ENCODE measurements at regions not wholly inside any gene's neighbourhood (a gene's known extent, or its start where the extent isn't known, plus 50 kb on each side); places are given as distances from the start of the nearest gene placed in this dataset.

GRCh38 chr11:134888821-134889220 lies 476.8 kb upstream of the B3GAT1 start (continued):
- no peak for TF ChIP-seq ZNF616 (CRISPR knock-in tag; IDR thresholded peaks at IDR 0.05; ENCODE audit: low read depth)
- TF ChIP-seq MIER2 (CRISPR knock-in tag; IDR thresholded peaks at IDR 0.05) = no peak

GRCh38 chr11:134887896-134888295 lies 475.9 kb upstream of the B3GAT1 start:
- CTCF ChIA-PET (ENCODE audit: low intra/inter-chr PET ratio, low total read pairs) = no interaction called here
- 10% methylated on average over 4 of the region's 4 CpGs for WGBS (ENCODE audit: low lambda C conversion rate)
- Histone ChIP-seq H3K9me3 (ENCODE audit: low read length) (no peaks in the 10 kb centered on the region), H3K36me3 (replicated peaks in 1 of 2; ENCODE audit: control insufficient read depth in 1 of 2, insufficient read depth in 2 of 2, low read length in 2 of 2) (no peaks in the 10 kb centered on the region), H3K79me2 (ENCODE audit: insufficient read depth, low read length) (no peaks in the 10 kb centered on the region), H3K27ac (ENCODE audit: extremely low read length, insufficient read depth, low read length) (no peak overlapping the region), H3K27me3 (ENCODE audit: control insufficient read depth in 1 of 2, insufficient read depth in 2 of 2, low read length in 2 of 2) (peaks cover 2 to 34% of the 10 kb centered on the region in 2 experiments; a peak in 3 of 5 replicates), H3K4me2 (ENCODE audit: low read depth, low read length) (no peak overlapping the region), H3K4me3 (replicated peaks in 1 of 3; ENCODE audit: insufficient read depth in 1 of 3, low read depth in 2 of 3, low read length in 3 of 3) (no peak overlapping the region), H4K20me1 (ENCODE audit: insufficient read depth, low read length) (no peaks in the 10 kb centered on the region), H3K9ac (ENCODE audit: insufficient read depth, low read depth, low read length) (no peak overlapping the region), H3K4me1 (ENCODE audit: insufficient read depth, low read length) (no peaks in the 10 kb centered on the region), H2AFZ (ENCODE audit: low read length) (no peak overlapping the region)
- TF ChIP-seq NFKBIZ (CRISPR knock-in tag; IDR thresholded peaks at IDR 0.05) (no peak), BCLAF1 (IDR thresholded peaks at IDR 0.05) (no peak), PHF8 (CRISPR knock-in tag; IDR thresholded peaks at IDR 0.05) (no peak), ZGPAT (CRISPR knock-in tag; IDR thresholded peaks at IDR 0.05) (no peak), JDP2 (CRISPR knock-in tag; IDR thresholded peaks at IDR 0.05; ENCODE audit: borderline replicate concordance) (no peak), TRAFD1 (CRISPR knock-in tag; IDR thresholded peaks at IDR 0.05; ENCODE audit: borderline replicate concordance) (no peak)
- in situ Hi-C loops (cut with HindIII; ENCODE audit: extremely low pct_ligation_motif_present, low pct_unique_long_range_greater_than_20kb) = no loop called here
- POLR2A ChIA-PET = no interaction called here
- DNase-seq (ENCODE audit: low spot score) = no peak
- ATAC-seq = no peak
- no peak for FAIRE-seq
- intact Hi-C loops (cut with micrococcal nuclease; ENCODE audit: unreplicated experiment) = no loop called here
- BruUV-seq (replicated peaks) = no TSS peak
